NCI-H226 (cell line): ENCODE measurements at regions not wholly inside any gene's neighbourhood (a gene's known extent, or its start where the extent isn't known, plus 50 kb on each side); places are given as distances from the start of the nearest gene placed in this dataset.

Experiments used
- DNase-seq: peaks from one replicate; pipeline ENCODE4 v3.0.0-alpha.2; 2015

- DNase-seq: peak; percentile 90
Observed at GRCh38 chr6:54060286-54060685, 51.0 kb upstream of the MLIP start.
